ENCODE measurements at regions not wholly inside any gene's neighbourhood (a gene's known extent, or its start where the extent isn't known, plus 50 kb on each side); places are given as distances from the start of the nearest gene placed in this dataset.

DNA sequence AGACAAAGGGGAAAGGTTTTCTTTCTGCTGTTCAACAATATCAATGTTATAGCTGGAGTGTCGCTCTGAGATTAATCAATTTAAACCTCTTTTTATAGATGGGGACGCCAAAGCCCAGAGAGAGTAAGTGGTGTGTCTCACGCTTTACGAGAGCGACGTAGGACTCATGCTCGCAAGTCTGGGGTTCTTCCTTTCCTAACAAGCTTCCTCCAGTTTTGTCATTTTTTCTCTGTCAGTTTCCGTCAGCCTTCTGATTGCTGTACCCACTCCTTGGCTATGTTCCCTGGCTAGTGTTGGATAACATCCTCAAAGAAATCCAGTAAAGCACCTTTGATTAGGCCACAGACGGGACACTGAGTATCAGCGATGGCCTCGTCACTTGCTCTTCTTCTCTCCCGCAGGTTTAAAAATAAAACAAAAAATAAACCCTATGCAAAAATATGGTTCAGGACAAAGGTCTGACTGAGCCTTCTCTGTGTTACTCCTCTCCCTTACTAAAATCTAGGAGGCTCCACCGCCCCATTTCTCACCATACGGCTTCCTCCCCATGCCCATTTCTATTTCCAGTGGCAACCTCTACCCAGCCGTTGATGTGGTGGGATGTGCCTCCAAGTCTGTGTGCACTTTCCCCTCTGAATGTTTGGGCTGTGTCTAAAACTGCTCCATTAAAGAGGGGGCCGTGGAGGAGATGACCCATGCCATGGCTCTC is 172.7 kb upstream of the PARP11 start:
- DNase-seq: no peak

DNA sequence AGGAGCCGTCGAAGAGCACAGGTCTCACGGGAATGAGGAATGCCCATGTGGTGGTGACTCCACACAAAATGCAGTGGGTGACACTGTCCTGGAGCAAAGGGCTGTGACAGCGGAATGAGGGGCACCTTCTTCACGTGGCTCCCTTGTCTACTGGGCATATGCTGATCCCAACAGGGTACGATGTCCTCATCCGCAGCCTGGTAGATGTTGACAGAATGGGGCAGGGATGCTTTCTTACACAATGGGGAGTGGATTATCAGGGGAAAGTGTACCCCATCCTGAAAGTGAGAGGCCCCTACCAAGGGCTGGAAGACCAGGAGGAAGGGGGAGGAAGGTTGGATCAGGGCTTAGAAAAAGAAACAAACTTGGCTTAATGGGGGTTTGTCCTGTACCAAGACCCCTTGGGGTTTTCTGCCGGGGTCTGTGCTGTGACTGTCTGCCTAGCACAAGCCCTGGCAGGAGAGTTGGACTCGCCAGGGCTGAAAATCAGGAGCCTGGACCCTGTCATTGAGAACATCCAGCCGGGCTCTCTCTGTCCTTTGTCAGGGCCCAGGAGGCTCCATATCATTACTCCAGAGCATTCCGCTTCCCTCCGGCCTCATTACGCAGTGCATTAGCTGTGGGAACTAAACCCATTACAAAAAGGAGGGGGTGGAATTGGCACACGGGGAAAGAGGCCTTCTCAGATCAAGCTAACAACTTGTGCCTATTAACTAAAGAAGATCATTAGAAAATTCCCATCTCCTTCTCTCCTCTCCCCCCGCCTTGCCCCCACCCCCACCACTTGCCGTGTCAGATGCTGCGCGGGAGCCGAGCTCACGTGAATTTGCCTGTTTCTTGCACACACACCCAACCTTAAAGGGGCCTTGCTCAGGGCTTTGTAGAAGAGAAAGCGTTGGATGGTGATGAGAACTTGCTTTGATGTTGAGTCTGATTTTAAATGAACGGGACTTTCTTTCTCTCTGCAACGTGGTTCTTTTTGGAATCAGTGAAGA is 171.8 kb upstream of the PARP11 start:
- no peak for DNase-seq

DNA sequence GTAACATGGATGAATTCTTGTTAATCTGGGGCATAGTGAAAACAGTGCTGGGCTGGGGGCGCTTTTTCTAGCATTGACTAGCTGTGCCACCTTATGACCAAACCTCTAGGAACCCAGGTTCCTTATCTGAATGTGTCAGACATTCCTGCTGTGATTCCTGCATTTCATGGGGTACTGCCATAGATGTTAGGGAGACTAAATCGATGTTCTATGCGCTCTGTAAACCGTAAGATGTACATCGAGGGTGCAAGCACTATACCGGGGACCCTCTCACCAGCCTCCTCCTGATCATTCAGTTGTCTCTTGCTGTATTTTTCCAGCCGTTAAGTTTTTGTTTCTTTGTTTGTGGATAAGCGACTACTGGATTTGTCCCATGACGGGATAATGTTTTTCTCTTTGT is 170.9 kb upstream of the PARP11 start:
- DNase-seq: no peak

DNA sequence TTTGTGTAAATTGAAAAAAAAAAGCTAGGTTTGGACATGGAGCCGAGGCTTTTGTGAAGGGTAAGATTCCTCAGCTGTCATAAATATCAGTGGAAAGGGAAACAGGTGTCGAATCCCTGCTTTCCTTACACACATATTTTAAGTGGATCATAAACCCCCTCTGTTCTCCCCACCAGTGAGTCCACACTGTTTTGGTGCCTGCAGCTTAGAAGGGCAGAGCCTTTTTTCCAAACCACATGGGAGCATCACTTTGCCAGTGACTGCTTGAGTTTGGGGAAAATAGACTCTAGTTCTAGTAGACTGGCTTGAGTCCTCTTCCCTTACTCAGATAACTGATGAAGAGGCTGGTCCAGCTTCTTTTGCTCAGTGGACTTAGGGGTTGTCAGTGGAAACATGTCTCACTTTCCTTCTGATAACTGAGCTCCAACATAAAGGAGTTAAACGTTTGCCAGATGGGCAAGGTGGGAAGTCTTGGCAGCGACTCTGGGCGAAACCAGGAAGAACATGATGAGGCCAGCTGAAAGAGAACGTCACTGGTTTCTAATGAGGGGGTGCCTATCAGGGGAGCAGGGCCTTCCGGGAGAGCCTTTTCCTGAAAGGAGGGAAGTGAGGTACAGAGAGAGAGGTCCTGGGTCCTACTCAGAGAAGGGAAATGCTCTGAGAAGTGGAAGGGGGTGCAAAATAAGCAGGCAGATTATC is 168.1 kb upstream of the PARP11 start:
- no peak for DNase-seq

DNA sequence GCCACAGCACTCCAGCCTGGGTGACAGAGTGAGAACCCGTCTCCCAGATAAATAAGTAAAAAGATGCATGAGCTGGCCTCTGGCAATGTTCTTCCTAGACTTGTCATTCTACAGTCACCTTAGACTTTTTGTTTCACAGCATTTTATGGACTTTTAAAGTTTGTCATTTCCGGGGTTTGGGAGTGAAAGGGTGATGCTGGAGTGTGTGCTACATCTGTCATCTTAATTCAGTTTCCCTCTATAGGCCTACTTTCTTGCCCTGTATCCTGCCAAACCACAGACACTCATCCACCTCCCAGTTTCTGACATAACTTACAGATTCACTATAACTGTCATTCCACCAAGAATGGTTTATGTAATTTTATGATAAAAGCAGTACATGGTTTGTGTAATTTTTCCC is 166.7 kb upstream of the PARP11 start:
- DNase-seq: no peak

DNA sequence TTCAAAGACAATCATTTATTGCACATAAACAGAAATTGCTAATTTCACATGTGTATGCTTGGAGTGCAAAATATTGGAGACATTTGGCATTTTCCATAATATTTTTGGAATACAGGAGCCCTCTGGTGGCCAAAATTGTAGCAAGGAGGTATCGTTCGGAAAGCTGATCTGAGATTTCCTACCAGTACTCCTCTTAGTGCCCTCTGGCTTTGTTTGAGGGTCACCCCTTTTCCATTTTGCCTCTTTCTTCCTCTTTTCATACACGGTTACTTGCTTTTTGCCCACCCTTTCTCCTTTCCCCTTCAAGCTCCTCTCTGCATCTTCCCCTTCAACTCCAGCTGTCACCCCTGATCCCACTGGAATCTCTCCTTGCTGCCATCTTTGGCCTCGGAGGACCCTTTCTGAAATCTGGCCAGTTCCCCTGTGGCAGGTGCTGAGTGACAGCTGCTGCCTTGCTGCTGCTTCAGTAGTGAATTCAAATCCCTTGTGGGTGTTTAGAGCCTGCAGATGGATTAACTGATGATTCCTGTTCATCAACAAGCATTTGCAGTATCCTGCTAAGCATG is 164.6 kb upstream of the PARP11 start:
- DNase-seq: peak; percentile 59

DNA sequence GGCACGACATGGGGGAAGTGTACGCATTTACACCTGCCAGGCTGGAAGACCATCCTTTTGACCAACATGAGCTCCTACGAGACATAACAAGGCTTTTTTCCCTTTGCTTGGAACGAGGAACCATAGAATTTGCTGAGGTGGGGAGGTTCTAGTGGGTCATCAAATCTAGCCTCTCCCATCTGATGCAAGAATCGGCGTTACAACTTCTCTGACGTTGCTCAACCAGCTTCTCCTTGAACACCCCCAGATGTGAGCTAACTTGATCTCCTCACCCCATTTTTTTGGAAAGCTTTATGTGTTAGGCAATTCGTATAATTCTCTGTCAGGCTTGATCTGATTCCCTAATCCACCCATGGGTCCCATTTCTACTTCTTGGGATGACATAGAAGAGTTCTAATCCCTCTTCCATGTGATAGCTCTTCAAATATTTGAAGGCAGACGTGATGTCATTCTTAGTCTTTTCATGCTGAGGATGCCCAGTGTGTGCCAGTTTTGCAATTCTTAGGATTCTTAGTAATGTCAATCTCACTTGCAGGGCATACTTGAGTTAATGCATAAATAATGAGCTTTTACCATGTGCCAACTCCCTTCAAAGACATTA is 163.6 kb upstream of the PARP11 start:
- DNase-seq: no peak

DNA sequence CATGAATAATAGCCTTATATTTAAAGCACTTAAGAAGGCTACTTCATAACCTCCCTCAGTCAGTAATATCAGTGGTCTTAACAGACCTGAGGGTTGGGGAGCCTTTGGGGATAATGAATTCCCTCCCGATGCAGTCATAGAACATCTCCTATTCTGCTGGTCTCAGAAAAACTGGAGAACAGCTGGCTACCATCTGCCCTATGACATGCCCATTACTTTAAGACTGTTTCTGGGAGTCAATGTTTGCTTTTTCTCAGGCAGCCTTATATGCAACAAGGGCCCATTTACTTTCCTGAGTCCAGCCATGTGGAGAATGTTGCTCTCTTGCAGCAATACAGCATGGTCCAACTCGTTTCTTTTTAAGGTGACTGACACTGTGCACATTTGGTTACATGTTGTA is 161.7 kb upstream of the PARP11 start:
- DNase-seq: no peak

DNA sequence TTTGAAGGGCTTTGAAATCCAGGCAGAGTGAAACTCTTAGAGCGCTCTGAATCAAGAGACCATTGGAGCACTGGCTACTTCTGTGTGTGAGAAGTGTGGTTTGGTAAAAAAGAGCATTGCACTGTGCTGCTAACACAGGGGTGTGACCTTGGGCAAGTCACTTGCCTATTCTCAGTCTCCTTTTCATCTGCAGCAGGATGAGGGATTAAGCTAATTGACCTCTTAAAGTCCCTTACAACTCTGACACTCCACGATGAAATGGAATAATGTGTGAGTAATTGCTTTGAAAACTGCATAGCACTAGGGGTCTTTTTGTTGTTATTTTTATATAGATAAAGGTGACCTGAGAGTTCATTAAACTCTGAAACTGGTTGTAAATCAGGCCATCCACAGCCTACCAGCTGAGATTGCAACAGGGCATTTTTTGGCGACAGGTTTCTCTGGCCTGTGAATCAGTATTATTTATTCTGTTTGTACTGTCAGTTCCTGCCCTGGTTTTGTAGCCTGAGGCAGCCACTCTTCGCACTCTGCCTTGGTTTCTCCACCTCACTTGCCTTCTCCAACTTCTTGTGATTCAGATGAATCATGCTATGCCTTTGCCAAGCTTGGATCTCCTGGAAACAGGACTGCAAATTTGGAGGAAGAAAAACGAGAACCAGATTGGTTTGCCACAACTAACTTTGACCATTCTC is 159.9 kb upstream of the PARP11 start:
- DNase-seq: no peak

DNA sequence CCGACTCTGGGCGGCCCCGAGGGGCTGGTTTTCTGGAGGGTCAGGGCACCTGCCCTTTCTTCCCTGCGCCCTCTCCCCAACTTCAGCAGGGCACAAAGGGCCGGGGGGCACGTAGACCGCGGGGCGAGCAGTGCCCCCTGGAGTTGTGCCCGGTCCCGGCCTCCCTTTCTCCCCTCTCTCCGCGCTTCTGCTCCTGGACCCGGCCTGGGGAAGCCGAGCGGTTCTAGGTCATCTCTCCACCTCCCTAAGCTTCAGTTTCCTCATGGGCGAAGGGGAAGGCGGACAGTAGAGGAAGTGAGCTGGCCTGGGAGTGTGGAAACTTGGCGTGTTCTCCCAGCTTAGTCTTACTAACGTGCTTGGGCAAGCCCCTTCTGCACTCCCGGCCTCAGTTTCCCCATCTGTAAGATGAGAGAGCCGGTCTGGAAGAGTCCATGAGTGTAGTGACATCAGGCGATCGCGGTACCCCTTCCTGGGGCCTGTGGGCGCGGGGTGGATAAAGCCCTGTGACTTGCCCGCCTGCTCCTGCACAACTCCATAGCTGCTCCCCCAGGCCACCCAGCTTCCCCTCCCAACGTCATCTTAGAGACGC is 158.6 kb upstream of the PARP11 start:
- no peak for DNase-seq

DNA sequence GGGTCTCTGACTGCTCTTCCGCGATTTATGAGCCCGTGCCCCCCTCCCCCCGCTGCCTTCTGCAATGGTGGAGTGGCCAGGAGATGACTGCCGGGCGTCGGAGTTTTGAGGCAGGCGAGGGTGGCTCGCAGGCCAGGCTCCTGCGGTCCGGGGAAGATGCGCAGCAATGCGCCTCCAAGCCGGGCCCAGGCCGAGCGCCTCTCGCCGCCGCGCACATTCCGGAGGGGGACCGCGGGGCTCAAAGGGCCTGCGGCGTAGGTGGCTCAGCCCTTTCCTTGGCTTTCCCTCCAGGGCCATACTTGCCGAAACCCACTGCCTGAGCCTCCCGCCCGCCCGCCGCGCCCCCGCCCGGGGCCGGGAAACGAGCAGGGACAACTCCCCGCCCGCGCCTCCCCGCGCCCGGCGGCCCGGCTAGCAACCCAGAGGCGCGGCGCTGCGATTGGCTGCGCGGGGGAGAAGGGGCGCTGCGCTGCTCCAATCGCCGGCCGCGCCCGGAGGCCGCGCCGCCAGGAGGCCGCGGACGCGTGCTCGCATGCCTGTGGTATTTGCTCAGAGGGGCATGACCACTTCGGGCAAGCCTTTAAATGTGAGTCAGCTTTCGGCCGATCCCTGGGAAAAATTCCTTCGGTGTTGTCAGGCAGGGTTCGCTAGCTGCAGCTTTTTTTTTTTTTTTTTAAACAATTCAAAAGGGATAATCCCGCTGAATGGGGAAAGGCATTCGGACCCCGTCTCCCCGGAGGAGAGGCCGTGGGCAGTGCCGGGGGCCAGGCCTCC is 157.9 kb upstream of the PARP11 start:
- DNase-seq: peak; percentile 84

DNA sequence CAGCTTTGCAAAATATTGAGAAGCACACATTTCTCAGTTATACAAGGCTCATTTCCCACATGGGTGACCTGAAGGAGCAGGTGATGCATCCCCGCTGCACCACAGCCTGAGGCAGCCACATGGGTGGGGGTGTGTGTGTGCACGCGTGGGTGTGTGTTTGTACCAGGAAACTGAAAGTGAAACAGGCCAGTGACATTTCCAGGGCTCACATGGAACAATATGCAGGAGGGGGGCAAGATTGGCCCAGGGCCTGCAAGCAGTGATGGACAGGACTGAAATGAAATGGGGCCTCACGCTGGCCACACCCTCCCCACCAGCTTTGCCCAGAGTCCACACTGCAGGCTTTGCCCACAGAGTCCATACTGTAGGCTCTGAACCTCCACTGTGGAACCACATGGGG is 154.2 kb upstream of the PARP11 start:
- DNase-seq: peak; percentile 82

DNA sequence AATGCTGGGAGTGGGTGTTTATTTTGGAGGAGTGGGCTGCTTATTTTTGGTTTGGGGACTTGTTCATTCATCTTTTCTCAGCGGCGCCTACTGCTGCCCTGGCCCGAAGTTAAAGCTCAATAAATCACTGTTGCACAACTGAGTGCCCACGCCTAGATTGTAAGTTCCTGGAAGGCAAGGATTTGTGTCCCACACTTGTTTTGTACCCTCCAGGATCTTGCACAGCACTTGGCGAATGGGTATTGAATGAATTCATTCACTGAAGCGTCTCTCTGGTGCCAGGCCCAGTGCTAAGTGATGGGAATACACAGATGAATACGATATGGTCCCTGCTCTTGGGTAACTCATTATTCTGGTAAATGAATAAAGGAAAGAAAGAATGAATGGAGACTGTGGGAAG is 153.3 kb upstream of the PARP11 start:
- DNase-seq: no peak

DNA sequence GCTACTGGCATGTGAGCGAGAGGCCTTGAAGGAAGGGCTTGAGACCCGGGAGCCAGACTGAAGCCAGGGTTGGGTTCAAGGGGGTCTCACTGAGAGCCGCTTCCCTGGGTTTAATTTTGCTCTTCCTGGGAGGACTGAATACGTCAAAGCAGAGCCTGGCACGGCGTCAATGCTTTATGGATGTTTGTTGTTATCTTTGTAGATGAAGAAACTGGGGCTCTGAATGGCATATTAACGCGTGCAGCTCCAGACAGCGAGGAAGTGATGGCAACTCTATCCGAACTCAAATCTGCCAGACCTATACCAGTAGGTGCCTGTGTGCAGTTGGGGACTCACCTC is 152.8 kb upstream of the PARP11 start:
- no peak for DNase-seq

DNA sequence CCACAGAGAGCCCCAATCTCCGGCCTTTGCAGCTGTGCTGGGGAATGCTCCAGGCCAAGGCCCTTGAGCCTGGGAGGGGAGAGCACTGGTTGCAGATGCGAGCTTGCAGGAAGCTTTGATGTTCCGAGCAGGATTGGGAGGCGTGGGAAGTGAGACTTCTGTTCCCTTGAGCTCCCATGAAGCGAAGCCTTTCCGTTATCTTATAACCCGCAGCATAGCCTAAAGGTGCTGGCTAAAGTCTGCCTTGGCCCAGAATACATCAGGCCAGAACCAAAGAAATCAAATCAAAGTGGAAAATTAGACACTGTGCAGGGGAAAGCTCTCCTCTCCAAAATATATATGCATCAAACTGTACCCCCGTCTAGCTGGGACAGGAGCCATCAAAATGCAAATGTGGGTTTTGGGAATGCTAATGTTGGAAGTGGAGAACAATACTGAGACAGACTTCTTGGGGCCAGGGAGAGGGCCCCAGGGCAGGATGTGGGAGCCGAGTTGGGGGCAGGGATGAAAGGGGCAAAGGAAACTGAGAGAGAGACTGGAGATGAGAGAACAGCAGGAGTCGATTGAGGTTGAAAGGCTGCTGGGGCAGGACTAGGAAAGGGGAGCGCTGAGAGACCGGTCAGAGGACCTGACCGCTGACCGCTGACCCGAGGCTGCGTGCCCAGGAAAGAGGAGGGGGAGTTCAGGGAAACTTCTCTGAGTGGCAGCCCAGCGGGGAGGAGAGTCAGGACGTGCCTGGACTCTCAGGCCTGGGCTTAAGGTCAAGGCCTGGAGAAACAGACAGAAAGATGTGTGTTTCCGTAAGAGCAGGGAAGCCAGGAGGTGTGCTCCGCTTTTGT is 152.2 kb upstream of the PARP11 start:
- no peak for DNase-seq

DNA sequence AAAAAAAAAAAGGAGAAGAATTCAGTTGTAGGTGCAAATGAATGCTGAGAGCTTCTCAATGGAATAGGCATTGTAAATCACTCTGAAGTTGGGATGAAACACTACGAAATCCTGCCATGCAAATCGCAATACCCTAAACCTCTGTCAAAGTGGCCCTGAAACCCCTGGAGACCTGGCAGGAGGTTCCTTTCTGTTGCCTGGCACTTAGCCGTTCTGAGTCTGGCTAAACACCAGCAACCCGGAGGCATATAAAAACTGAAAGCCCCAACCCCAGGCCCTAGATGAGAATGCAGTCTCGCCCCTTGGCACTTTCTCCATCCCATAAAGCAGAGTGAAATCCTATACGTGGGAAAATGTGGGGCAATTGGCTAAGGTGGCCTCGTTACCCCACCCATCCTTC is 151.5 kb upstream of the PARP11 start:
- DNase-seq: no peak

DNA sequence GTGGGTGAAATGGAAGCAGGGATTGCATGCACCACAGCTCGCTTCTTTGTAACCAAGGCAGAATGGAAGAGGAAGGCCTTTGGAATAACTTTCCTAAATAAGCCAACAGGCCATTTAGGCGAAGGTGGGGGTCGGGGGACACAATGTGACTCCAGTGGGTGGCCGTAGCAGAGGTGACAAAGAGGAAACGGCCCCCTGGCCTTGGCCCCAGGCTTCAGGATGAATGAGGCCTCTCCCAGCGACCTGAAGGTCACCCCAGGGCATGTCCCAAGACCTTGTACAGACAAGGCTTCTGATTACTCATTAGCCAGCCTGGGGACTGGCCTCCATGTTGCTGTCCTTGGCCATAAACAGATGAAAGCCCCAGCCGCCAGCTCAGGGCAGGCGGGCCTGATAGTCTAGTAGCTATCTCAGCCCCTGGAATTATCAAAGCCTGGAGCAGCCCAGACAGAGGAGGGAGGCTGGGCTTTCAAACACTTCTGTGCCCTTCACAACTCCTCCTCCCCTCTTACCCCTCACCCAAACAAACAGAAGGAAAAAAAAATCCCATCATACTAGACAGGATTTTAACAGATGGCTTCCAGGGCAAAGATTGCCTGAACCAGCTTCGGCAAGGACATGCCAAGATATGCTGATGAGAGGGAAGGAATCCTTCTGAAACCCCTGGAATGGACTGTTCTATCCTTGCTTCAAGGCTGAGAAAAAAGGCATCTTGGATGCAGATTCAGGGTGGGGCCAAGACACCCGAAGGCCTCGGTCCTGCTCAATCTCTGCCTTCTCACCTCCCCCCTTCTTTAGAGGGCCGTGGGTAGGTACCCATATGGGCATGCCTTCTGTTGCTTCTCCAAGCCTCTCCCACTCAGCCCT is 142.3 kb upstream of the PARP11 start:
- DNase-seq: no peak

DNA sequence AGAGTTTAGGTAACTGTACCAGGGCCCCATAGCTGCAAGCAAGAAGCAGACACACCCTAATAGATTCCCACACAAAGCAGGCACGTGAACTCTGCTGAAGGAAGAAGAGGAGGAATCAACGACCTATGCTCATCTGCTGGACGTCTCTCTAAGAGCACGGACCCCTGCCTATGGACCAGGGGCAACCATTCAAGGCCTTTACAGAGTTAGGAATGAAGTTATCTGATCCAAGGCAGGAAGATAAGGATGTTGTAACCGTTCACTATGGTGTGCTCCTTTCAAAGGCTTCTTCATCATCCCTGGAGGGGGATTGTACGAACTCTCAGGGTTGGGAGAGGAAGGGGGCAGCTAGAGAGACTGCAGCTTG is 141.6 kb upstream of the PARP11 start:
- DNase-seq: no peak

DNA sequence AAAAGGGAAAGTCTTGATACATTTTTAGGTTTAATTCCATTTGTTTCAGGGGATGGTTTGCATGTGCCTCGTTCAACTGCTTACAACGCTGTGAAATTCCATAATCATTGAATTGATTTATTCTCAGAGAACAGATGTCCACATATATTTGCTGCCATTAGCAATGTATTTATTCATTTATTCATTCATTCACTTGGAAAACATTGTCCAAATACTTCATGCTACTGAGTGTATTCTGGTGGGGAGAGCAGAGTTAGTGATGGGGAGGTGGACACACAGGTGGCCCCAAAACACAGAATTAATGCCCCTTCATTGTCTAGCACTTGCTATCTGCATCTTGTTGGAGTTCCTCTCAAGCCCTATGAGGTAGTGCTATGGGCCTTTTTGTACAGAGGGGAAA is 141.2 kb upstream of the PARP11 start:
- DNase-seq: no peak
